Gastroesophageal sphincter (tissue), 3 donors: ENCODE measurements at regions not wholly inside any gene's neighbourhood (a gene's known extent, or its start where the extent isn't known, plus 50 kb on each side); places are given as distances from the start of the nearest gene placed in this dataset.

Source experiments
- CTCF ChIP-seq, 4 experiments: fragments of 200-600 bp in 2 of 4; fragments of 450-650 bp in 2 of 4; sonication (generic) in 1 of 4; IDR thresholded peaks; one replicate each; pipeline ENCODE4 v1.5.1; 2017 to 2019; ENCODE audit warnings: antibody characterized with exemption in 4 of 4, mild to moderate bottlenecking in 2 of 4, moderate library complexity in 2 of 4
- POLR2A ChIP-seq, 2 donors: fragments of 450-650 bp; IDR thresholded peaks; one replicate each; pipeline ENCODE4 v1.6.1; 2017; ENCODE audit warnings: antibody characterized with exemption in 2 of 2, mild to moderate bottlenecking in 2 of 2, moderate library complexity in 1 of 2
- POLR2AphosphoS5 ChIP-seq: sonication (generic); formaldehyde crosslinking; IDR thresholded peaks from one replicate; pipeline ENCODE4 v1.6.1; 2017; ENCODE audit warnings: antibody characterized with exemption

DNA sequence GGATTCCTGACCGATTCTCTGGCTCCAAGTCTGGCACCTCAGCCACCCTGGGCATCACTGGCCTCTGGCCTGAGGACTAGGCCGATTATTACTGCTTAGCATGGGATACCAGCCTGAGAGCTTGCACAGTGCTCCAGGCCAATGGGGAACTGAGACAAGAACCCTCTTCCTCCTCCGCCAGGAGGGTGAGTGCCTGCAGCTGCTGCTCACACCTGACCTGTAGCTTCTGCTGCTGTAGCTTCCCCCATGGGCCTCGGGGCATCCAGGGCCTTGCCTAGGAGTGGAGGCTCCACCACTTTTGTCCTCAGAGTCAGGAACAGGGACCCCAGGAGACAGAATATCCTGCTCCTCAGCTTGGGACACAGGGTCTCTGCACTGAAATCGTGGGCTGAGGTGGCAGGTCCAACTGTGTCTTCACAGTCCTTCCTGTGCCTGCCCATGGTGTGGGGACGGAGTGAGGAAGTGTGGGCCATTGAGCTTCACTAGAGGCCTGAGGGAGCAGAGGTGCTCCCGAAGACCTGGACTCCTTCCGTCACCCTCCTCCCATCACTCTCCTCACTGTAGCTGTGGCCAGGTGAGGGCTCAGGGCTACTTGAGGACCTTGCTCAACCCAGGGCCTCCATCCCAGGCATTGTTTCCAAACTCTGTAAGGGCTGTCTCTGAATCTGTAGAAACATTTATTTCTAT is 103.8 kb downstream of the ZNF280B start:
- TF ChIP-seq POLR2AphosphoS5, result no peak
- no peak for TF ChIP-seq POLR2A (IDR thresholded peaks at IDR 0.05)
- no peak for TF ChIP-seq CTCF (IDR thresholded peaks at IDR 0.05)
